A204.1 (cell line): ENCODE measurements at regions not wholly inside any gene's neighbourhood (a gene's known extent, or its start where the extent isn't known, plus 50 kb on each side); places are given as distances from the start of the nearest gene placed in this dataset.

Experiments used
- FAIRE-seq: peaks from 2 replicates; lab custom pipeline; 2012; peaks lifted over from hg19 to GRCh38; lab: Jason Lieb, UNC

DNA sequence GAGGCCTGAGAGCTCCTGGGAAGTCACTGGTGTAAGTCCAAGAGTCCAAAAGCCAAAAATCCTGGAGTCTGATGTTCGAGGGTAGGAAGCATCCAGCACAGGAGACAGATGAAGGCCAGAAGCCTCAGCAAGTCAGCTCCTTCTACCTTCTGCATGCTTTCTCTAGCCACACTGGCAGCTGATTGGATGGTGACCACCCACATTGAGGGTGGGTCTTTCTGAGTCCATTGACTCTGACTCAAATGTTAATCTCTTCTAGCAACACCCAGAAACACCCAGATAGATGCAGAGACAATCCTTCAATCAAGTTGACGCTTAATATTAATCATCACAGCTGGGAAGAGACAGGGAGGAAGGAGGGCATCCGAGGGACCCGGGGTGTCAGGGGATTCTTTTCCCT lies 305.8 kb downstream of the AACS start:
- no peak for FAIRE-seq

DNA sequence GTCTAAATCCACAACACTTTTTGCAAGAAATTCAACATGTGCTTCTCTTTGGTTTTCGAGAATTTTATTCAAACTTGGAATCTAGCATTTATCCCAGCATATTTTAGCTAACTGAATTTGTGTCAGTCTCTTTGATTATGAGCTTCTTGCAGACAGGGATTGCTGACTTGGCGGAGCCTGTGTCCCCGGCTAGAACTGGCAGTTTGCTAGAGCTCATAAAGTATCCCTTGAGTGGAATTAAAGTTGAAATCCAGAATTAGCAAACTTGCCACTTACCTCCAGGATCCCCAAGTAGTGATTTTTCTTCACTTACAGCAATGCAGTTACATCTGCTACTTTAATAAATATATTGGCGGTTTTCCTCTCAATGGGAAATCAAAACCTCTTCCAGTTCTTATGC lies 306.9 kb downstream of the AACS start:
- FAIRE-seq: no peak

DNA sequence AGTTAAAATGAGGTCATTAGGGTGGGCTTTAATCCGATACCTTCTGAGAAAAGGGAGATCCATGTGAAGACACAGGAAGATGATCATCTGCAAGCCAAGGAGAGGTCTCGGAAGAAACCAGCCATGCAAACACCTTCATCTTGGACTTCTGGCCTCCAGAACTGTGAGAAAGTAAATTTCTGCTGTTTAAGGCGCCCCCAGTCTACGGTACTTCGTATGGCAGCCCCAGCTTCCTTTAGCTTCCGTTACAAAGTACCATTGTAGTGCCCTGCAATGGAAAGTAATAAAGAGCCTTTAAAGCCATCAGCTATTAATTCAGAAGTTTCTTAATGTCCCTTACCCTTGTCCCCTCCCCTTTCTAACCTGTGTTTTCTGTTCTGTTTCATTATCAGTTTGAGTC lies 308.1 kb downstream of the AACS start:
- no peak for FAIRE-seq

DNA sequence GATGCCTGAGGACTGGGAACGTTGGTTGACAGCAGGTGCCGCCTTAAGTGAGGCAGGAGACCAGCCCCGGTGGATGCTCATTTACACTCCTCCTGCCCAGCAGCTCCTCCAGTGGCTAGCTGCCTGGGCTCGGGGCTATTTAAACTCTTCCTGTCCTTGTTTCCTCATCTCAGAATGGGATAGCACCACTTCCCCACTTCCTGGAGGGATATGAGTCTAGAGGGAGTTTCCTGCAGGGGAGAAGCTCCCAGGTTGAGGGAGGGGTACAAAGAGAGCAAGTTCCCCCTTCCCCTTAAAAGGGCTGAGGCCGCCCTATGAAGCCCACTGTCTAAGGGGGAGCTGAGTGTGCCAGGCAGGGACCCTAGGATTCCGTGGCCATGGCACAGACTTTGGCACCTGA lies 311.2 kb downstream of the AACS start:
- no peak for FAIRE-seq

DNA sequence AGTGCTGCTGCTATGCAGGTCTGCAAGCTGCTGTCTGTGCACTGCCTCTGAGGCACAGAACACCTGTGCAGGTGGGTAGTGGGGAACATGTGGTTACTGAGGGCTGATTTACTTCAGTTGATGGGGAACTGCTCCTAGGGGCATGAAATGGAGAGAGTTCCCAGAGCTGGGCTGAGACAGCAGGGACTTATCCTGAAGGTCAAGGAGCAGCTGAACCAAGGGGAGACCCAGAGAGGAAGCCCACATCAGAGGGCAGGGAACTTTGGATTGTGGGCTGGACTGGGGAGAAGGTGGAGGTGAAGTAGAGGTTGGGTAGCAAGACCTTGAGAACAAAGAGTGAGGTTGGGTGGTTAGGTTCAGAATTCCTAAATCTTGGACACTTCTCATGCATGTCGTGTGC lies 311.9 kb downstream of the AACS start:
- no peak for FAIRE-seq

DNA sequence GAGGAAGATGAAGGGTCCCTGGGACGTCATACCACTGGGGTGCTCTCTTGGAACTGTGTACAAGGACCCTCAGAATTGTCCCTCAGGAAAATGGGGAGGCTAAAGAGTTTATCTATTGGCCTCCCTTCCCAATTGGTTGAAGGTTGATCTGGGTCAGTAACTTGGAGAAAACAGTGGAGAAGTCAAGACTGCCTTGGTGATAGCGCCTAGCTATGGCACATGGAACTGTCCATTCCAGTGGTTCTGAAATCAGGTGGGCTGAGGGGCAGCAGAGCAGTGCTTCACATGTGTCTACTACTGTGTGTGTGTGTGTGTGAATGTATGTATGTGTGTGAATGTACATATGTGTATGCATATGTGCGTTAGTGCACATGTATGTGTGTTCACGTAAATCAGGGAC lies 316.1 kb downstream of the AACS start:
- no peak for FAIRE-seq

DNA sequence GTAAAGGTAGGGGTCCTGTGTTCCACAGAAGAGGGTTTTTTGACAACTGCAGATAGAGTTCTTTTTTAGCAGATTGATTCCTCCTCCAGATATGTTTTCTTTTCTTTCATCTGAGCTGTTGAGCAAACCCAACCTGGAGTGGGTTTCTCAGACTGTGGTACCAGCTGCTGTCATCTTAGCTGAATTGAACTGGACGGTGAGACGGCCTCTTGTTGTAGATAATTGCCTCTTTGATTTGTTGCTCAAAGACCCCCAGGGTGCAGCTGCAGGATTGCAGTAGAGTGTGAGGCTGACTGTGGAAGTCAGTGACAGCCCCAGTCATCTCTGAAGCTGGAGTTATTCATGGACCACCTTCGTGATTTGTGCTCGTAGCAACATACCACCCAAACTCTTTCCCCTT lies 317.7 kb downstream of the AACS start:
- FAIRE-seq: no peak

DNA sequence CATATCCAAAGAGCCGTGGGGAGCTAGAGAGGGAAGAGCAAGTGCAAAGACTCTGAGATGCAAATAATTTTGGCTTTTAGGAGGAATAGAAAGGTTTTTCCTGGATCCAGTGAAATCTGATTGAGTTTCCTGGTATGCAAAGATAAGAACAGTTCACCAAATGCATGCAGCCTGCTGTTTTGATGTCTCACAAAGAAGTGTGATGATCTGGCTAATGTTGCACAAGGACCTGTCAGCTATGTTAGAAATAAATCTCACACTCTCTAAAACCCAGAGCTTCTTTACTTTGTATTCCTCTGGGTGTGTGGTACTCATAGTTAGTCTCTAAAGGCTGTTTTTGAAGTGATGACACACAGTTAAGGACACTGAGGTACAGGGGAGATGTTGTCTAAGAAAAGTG lies 321.4 kb downstream of the AACS start:
- no peak for FAIRE-seq

DNA sequence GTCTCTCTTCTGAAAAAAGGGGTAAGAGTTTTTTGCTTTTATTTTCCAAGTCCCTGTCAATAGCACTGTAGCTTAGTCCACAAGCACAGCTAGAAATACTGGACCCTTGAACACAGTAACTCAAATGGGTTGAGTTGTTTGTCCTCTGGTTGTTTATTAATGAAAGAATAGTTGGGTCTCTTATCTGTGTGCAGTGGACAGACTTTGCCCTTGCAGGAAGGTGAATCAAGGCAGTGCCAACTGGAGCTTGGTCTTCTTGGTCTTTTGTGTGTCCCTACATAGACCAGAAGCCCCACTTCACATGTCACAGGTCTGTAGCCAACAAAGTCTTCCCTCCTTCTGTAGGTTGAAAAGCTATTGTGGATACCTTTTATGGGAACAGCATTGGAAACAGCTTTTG lies 322.0 kb downstream of the AACS start:
- FAIRE-seq: no peak

DNA sequence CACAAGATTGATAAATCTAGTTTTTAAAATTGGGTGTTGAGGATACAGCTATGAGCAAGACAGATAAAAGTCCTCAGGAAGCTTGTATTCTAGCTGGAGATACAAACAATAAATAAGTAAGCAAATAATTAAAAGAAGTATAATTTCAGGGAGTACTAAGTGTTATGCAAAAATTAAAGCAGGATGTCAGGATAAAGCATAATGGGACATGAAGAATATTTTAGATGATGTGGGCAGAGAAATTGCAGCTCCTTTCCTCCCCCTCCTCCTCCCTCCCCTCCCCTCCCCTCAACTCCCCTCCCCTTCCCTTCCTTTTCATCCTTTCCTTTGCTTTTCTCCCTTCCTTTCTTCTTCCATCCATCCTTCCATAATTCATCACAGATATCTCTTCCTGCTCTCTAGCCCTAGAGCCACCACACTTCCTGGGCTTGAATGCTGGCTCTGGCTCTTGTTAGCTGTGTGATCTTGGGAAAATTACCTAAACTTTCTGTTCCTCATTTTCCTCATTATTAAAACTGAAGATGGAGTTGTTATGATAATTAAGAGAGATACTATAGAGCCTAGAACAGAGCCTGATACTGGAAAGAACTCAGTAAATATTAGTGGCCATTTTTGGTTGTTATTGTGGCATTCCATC lies 323.9 kb downstream of the AACS start:
- no peak for FAIRE-seq

DNA sequence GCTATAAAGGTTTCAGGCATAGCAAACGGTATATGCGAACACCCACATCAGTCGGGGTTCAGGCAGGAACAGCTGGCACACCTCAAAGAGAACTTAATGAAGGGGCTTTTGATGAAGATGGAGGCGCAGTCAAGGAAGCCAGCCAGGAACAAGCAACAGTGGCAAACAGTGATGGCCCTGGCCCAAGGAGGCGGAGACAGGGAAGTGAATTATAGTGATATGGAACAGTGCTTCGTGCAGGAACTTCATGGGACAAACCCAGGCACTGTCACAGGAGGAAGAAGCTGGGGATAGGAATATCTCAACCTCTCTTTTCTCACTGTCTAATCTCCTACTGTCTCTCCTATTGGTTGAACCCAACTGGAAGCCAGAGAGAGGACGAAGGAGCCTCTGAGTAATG lies 328.3 kb downstream of the AACS start:
- FAIRE-seq: no peak

DNA sequence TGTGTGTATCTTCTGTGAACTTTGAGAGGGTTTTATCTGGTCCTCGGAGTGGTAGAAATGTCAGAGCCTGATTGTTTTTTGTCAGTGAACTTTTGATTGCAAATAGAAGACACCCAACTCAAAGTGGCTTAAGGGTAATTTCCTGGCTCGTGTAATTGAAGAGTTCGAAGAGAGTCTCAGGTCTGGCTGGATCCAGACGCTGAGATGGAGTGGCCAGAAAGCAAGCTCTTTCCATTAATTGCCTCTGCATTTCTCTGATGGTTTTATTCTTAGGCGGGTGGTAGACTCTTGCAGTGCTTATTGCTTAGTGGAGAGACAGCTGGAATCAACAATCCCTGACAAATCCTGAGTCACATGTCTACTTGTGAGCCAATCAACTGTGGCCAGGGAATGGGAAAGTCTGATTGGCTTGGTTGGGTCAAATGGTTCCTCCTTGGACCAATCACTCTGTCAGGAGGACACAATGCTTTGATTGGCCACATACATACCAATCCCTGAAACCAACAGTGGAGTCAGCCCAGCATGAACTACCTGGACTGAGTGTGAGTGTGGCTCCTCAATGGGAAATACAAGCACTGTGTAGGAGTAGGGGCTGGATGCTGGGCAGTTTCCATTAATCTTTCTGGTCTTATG lies 330.5 kb downstream of the AACS start:
- FAIRE-seq: no peak

DNA sequence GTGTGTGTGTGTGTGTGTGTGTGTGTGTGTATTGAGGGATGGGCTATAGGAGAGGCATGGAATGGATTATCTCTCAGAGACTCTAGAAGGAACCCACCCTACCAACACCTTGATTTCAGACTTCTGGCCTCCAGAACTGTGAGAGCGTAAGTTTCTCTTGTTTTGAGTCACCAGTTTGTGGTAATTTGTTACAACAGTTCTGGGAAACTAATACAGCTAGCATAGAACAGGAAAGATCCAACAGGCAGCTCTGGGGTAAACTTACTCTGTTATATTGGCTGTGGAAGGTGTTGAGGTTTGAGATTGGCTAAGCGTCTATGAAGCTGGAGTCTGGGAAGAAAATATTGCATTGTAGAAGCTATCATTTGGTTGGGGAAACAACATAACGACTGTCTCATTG lies 334.3 kb downstream of the AACS start:
- no peak for FAIRE-seq

DNA sequence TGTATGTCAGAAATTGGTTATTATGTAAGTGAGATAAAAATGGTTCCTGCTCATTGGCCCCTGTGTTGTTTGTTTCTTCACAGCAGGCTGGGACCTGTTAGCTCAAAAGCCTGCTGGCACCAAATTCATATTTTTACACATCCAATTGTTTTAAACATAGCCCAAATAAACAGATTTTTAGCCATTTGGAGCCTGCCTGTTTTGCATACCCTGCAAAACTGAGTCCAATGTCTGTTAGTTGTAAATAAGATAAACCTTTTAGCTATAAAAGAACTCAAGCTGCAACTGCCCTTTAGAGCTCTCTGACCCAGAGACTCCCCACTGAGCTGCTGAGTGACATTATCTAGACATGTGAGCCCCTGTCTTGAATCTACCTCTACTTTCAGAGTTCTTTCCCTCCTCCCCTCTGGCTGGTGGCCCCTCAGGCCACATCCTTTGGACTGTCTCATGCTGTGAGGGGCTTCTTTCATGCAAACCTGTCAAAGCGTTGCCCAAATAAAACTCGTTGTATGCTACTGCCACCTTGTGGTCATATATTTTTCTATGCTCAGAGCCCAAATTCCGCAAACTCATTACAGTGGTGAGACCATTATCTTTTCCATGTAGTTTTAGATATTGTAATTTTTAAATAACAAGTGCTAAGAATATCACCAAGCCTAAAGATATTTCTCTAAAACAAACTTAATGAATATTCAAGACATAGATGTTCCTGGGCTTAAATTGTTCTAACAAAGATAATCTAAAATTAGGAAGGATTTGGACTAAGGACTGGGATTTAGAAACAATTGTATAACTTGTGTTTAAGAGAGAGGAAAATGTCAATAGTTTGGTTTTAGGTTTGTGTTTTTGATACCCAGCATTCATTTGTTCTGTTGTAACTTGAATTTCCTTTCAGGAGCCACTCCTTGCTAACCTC lies 337.9 kb downstream of the AACS start:
- peak; percentile 44 for FAIRE-seq

DNA sequence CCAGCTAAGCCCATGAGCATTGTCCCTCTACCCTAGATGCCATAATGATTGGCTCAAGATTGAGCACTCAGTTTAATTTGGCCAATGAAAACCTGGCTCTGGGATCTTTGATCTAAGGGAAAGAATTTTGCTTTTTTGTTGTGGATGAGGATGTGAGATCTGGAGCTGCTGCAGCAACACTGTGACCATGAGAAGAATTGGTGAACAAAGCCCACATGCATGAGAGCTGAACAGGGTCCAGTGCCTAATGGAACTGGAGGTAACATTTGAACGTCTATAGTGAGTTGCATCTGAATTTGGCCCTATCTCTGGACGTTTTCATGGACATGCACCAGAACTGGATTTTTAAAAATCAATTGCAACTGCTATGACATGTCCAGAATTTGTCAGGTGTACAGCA lies 338.6 kb downstream of the AACS start:
- FAIRE-seq: no peak

DNA sequence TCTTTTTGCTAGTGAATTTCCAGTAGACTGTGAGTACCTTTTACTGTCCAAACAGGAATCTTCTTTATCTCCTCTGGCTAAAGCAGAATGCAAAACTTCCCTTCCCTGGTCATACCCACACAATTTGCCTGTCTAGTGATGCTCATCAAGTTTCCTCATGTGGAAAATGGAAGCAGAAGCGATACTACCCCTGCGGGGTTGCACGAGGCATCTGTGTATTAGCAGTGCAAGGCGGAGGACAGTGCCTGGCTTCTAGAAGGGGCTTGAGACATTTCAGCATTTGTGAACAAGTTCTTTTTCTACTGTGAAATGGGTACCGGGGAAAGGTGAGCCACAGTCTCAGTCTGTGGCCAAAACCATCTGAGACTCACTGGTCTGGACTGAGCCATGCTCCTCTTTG lies 340.9 kb downstream of the AACS start:
- FAIRE-seq: no peak

DNA sequence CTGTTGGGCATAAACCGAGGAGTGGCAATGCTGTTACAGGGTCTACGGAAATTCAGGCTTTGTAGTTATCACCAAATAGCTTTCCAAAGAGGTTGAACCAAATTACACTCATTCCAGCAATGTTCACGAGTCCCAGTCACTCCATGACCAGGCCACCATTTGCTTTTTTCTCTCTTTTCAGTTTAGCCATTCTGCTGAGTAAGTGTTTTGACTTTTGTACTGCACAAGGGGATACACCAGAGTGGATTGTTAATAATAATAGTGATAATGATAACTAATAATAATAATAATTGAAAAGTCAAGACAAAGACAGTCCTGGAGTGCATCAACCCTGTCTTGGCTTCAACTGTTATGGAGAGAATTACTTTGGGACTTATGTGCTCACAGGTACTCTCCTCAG lies 343.5 kb downstream of the AACS start:
- no peak for FAIRE-seq

DNA sequence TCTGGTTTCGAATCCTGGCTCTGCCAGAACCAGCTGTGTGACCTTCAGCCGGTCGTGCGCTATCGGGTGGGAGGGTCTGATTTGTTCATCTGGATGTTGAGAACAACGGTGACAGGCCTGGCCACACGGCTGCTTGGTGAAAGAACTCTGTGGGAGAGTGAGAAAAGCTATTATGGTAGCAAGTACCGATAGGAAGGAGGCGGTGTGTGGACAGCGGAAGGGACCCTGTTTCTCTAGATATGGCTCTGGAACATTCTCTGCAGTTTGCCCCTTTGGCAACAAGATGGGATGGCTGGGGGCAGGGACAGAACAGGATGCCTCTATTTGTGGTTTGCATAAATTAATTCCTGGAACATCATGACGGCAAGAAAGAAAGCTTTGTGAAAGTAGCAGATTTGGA lies 347.3 kb downstream of the AACS start:
- no peak for FAIRE-seq

DNA sequence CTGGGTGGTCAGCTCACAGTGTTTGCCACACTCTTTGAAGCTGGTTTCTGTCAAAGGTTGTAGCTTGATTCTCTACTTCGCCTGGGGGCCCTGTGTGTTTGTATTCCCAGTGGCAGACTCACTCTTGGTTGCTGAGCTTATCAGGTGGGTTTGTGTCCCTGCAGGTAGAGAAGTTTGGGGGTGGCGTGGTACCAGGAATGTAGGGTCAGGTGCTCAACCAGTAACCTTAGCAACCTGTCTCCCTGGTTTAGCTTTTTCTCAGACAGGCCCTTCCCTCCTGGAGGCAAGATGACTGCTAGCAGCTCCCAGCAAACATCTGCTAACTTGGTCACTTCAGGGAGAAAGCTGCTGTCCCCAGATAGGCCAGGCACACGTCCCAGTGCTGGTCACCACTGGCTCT lies 352.2 kb downstream of the AACS start:
- no peak for FAIRE-seq

DNA sequence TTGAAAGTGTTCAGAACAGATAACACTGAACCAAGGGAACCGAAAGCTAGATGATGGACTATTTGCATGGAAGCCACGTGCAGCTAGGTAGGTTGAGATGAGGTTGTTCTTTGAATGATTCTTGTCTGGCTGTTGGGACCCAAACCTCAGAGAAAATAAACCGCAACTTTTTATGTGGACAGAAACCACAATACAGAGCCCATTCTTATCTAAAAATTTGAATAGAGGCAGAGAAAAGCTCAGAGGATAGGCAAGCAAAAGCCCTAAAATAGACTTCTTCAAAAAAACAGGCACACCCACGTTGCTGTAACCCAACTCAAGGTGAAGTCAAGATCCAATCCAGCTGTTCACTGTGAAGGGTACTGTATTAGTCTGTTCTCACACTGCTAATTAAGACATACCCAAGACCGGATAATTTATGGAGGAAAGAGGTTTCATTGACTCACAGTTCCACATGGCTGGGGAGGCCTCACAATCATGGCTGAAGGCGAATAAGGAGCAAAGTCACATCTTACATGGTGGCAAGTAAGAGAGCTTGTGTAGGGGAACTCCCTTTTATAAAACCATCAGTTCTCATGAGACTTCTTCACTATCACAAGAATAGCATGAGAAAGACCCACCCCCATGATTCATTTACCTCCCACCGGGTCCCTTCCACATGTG lies 353.8 kb downstream of the AACS start:
- no peak for FAIRE-seq

DNA sequence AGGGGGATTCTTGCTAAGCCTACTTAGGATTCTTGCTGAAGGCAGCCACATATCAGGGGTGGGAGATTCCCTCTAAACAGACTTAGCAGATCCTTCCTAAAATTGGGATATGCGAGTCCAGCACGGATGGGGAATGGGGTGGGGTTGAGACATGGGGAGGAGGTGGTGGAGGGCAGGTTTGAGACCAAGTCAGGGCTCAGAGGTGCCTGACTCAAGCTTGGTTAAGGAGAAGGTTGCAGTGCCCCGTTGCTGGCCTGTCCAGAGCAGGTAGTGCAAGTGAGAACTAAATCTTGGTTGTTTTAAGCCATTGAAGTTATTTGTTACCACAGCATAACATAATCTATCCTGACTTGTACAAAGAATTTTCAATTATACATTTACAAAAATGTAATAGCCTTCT lies 359.7 kb downstream of the AACS start:
- FAIRE-seq: no peak

DNA sequence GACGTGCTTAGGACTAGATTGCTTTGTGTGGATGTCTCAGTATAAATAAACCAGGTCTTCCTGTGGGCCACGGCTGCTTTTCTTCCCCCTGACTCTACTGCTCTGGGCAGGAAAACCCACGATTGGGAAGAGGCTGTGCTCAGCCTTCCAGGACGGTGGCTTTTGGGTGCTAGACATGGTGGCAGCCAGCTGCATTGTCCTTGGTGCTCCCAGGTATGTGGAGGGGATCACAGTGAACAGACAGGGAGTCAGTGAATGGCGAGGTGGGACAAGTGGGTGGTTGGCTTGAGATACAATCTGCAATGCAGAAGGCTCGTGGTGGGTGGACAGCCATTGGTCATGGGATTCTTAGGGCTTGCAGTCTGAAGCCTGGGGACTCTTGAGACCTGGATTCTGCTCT lies 366.3 kb downstream of the AACS start:
- no peak for FAIRE-seq

DNA sequence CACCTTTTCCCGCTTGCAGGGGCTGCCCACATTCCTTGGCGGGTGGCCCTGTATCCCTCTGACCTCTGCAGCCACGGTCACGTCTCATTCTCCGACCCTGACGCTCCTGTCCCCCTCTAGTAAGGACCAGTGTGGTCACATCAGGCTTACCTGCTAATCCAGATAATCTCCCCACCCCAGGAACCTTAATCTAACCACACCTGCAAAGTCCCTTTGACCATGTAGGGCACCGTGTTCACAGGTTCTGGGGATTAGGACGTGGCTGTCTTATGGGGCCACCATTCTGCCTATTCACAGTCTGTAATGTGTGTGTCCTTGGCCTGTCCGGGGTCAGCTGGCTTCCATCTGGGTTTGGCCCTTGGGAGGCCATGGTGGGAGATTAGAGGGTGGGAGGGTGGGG lies 368.9 kb downstream of the AACS start:
- no peak for FAIRE-seq
